Transverse colon (tissue), 4 donors: ENCODE measurements at regions not wholly inside any gene's neighbourhood (a gene's known extent, or its start where the extent isn't known, plus 50 kb on each side); places are given as distances from the start of the nearest gene placed in this dataset.
"Not testable (repeated sequence)": the region's sequence is repeated elsewhere in the genome, so short reads cannot be mapped to it uniquely, and the experiment has no call there.

Source experiments
- DNase-seq: peaks from one replicate; pipeline ENCODE4 v3.0.0-alpha.2; 2019
- H3K27ac ChIP-seq, 4 donors: fragments of 200-600 bp; sonication (generic); 2 replicates each; pipeline ENCODE4 v1.5.1; 2016 to 2018; ENCODE audit warnings: inconsistent platforms in 4 of 4
- H3K27me3 ChIP-seq: fragments of 200-600 bp; sonication (generic); 2 replicates; pipeline ENCODE4 v1.5.1; 2017; ENCODE audit warnings: inconsistent platforms
- H3K36me3 ChIP-seq, 4 donors: fragments of 200-600 bp; sonication (generic); 2 replicates each; pipeline ENCODE4 v1.5.1; 2017 to 2019; ENCODE audit warnings: inconsistent platforms in 4 of 4
- H3K4me1 ChIP-seq, 4 donors: fragments of 200-600 bp; sonication (generic); 2 replicates each; pipeline ENCODE4 v1.5.1; 2017 to 2020; ENCODE audit warnings: inconsistent platforms in 4 of 4
- H3K4me3 ChIP-seq, 4 donors: fragments of 200-600 bp; sonication (generic); 1 replicate in 1 of 4; 2 replicates in 3 of 4; pipeline versions ENCODE4 v1.5.1 to v1.6.1; 2017 to 2019; ENCODE audit warnings: inconsistent platforms in 4 of 4
- H3K9me3 ChIP-seq, 2 donors: fragments of 200-600 bp; sonication (generic); 2 replicates each; pipeline ENCODE4 v1.5.1; 2017 to 2019; ENCODE audit warnings: inconsistent platforms in 2 of 2
- EP300 ChIP-seq: sonication (generic); formaldehyde crosslinking; IDR thresholded peaks from one replicate; pipeline ENCODE4 v1.6.1; 2017; ENCODE audit warnings: antibody characterized with exemption, low read depth
- POLR2A ChIP-seq: fragments of 450-650 bp; IDR thresholded peaks from one replicate; pipeline ENCODE4 v1.6.1; 2016; ENCODE audit warnings: antibody characterized with exemption, mild to moderate bottlenecking, moderate library complexity
- POLR2AphosphoS5 ChIP-seq, 3 donors: sonication (generic); formaldehyde crosslinking; IDR thresholded peaks; one replicate each; pipeline ENCODE4 v1.6.1; 2016; ENCODE audit warnings: antibody characterized with exemption in 3 of 3
- WGBS, 2 donors: methylation state at CpG; one replicate each; pipeline ENCODE4 v1.1.5; 2018; ENCODE audit warnings: low coverage in 1 of 2; 5-methylcytosine and 5-hydroxymethylcytosine counted together
- in situ Hi-C, 4 donors: fragments of 200-750 bp; cut with MboI; loops; one replicate each; pipeline versions ENCODE4 v1.15.0 to v1.15.1; 2017; ENCODE audit warnings: low sequenced_read_pairs in 3 of 4, low pct_ligation_motif_present in 1 of 4, low pct_unique_long_range_greater_than_20kb in 1 of 4
- intact Hi-C: fragments of 100-400 bp; cut with DNase I; formaldehyde crosslinking; loops from one replicate; pipeline ENCODE4 v1.15.1; 2023; ENCODE audit warnings: low total_unique reads
- TF ChIP-seq, protein P1 (sequence below), 5 experiments: fragments of 200-600 bp in 3 of 5; fragments of 450-650 bp in 2 of 5; sonication (generic) in 3 of 5; IDR thresholded peaks; 1 replicate in 2 of 5; 2 replicates in 3 of 5; pipeline ENCODE4 v1.5.1; 2016 to 2017; ENCODE audit warnings: antibody characterized with exemption in 5 of 5, inconsistent platforms in 3 of 5, mild to moderate bottlenecking in 2 of 5, moderate library complexity in 1 of 5

DNA sequence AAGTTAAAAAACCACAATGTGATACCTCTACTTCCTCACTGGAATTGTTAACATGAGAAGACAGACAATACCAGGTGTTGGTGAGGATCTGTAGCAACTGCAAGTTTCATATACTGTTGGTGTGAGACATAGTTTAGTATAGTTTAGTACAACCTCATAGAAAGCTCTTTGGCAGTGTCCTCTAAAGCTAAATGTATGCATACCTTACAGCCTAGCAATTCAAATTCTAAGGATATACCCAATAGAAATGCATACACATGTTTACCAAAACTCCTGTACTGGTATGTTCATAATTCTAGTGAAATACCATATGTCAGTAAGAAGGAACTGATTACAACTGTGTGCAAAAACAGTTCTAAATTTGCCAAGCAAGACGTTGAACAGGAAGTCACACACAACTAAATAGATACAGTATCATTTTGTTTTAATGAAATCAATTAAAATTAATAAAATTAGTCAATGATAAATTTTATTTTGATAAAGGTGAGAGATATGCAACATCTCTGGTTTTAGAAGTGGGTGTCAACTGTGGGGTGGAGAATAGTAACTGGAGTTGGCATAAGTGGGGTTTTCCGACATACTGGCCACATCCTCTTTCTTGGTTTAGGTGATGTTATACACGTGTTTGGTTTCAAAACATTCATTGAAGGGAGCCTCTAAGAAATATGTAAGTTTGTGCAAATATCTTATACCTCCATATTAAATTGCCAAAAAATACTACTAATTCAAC is 450.7 kb downstream of the PTPRC start:
- H3K27ac ChIP-seq = no peak overlapping the region
- no peak for DNase-seq
- TF ChIP-seq POLR2A = no peak
- TF ChIP-seq POLR2AphosphoS5 (IDR thresholded peaks at IDR 0.05) = no peak
- TF ChIP-seq EP300 = no peak
- TF ChIP-seq, protein P1, sequence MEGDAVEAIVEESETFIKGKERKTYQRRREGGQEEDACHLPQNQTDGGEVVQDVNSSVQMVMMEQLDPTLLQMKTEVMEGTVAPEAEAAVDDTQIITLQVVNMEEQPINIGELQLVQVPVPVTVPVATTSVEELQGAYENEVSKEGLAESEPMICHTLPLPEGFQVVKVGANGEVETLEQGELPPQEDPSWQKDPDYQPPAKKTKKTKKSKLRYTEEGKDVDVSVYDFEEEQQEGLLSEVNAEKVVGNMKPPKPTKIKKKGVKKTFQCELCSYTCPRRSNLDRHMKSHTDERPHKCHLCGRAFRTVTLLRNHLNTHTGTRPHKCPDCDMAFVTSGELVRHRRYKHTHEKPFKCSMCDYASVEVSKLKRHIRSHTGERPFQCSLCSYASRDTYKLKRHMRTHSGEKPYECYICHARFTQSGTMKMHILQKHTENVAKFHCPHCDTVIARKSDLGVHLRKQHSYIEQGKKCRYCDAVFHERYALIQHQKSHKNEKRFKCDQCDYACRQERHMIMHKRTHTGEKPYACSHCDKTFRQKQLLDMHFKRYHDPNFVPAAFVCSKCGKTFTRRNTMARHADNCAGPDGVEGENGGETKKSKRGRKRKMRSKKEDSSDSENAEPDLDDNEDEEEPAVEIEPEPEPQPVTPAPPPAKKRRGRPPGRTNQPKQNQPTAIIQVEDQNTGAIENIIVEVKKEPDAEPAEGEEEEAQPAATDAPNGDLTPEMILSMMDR (IDR thresholded peaks at IDR 0.05) = no peak
- H3K36me3 ChIP-seq = no peaks in the 10 kb centered on the region
- in situ Hi-C loops (no loop called here), intact Hi-C loops (no loop called here)
- H3K4me3 ChIP-seq = no peak overlapping the region
- H3K9me3 ChIP-seq = no peaks in the 10 kb centered on the region
- no peaks in the 10 kb centered on the region for H3K27me3 ChIP-seq
- no peaks in the 10 kb centered on the region for H3K4me1 ChIP-seq
- 51% methylated on average over 3 of the region's 3 CpGs for WGBS, 2 donors

- H3K4me1 ChIP-seq, H3K27ac ChIP-seq, H3K36me3 ChIP-seq, H3K27me3 ChIP-seq, H3K4me3 ChIP-seq, H3K9me3 ChIP-seq, in situ Hi-C loops, intact Hi-C loops, DNase-seq: not testable (repeated sequence)
- 88 to 100% methylated on average over 1 of the region's 1 CpG for WGBS, 2 donors
These were observed 456.8 kb downstream of the PTPRC start for GRCh38 chr1:199095628-199096027.

GRCh38 chr1:199096591-199096990 is 457.8 kb downstream of the PTPRC start:
- H3K27ac ChIP-seq = no peak overlapping the region
- no peaks in the 10 kb centered on the region for H3K27me3 ChIP-seq
- no peaks in the 10 kb centered on the region for H3K36me3 ChIP-seq
- DNase-seq = no peak
- WGBS, 2 donors = 85 to 90% methylated on average over 6 of the region's 6 CpGs
- H3K4me1 ChIP-seq = no peaks in the 10 kb centered on the region
- TF ChIP-seq POLR2A (no peak), EP300 (no peak), POLR2AphosphoS5 (IDR thresholded peaks at IDR 0.05) (no peak)
- TF ChIP-seq, protein P1 (IDR thresholded peaks at IDR 0.05) = no peak
- no peak overlapping the region for H3K4me3 ChIP-seq
- no peaks in the 10 kb centered on the region for H3K9me3 ChIP-seq
- in situ Hi-C loops (no loop called here), intact Hi-C loops (no loop called here)

- intact Hi-C loops = no loop called here
- DNase-seq = no peak
- TF ChIP-seq EP300 (no peak), POLR2A (no peak), POLR2AphosphoS5 (IDR thresholded peaks at IDR 0.05) (no peak)
- TF ChIP-seq, protein P1 (IDR thresholded peaks at IDR 0.05) = no peak
- Histone ChIP-seq H3K4me1 (no peaks in the 10 kb centered on the region), H3K27me3 (no peaks in the 10 kb centered on the region), H3K4me3 (no peak overlapping the region), H3K36me3 (no peaks in the 10 kb centered on the region), H3K27ac (no peak overlapping the region), H3K9me3 (no peaks in the 10 kb centered on the region)
- WGBS, 2 donors = 88 to 91% methylated on average over 4 to 5 of the region's 5 CpGs
- in situ Hi-C loops = no loop called here
These were observed 459.6 kb downstream of the PTPRC start for GRCh38 chr1:199098468-199098867.

DNA sequence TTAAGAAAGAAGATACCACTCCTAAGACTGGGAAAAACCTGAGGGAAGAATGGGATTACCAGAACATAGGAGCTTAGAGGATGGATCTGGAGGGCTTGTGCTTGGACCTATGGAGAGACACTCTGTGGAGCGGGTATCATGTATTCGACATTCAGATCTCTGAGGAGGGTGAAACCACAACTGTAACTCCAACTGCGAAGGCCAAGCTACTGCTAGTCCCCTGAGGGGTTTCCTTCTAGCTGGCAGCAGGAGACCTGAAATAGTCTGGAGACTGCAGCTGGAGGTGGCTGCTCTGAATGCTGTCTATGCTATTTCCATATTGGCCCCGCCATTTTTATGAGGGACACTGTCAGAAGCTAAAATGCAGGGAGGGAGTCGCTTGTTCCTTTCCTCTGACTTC is 462.3 kb downstream of the PTPRC start:
- Histone ChIP-seq H3K27ac (no peak overlapping the region), H3K36me3 (no peaks in the 10 kb centered on the region), H3K9me3 (peaks cover 0 to 3% of the 10 kb centered on the region in 2 donors), H3K4me3 (no peak overlapping the region), H3K27me3 (no peaks in the 10 kb centered on the region), H3K4me1 (peaks cover 0 to 3% (median 0%) of the 10 kb centered on the region in 4 donors)
- in situ Hi-C loops = loop anchor here in 2 of 4 donors (25.0 kb wide), 1 partner anchor 339 kb away; no protein-coding TSS in a partner anchor
- no peak for TF ChIP-seq POLR2A
- TF ChIP-seq POLR2AphosphoS5 (IDR thresholded peaks at IDR 0.05) = no peak
- no peak for TF ChIP-seq EP300
- TF ChIP-seq, protein P1 (IDR thresholded peaks at IDR 0.05) = no peak
- no peak for DNase-seq
- WGBS, 2 donors = 91% methylated on average over 5 of the region's 5 CpGs; no CpG with 5 or more reads in 1 of the 2 donors
- intact Hi-C loops = no loop called here
